Vagina (tissue), 2 donors: ENCODE measurements at regions not wholly inside any gene's neighbourhood (a gene's known extent, or its start where the extent isn't known, plus 50 kb on each side); places are given as distances from the start of the nearest gene placed in this dataset.

Experiments used
- DNase-seq, 2 donors: peaks; one replicate each; pipeline ENCODE4 v3.0.0-alpha.2; 2017; ENCODE audit errors: extremely low spot score in 2 of 2
- H3K27ac ChIP-seq: fragments of 200-600 bp; sonication (generic); one replicate; pipeline ENCODE4 v1.5.1; 2019
- H3K27me3 ChIP-seq: fragments of 200-600 bp; sonication (generic); one replicate; pipeline ENCODE4 v1.5.1; 2019
- H3K36me3 ChIP-seq, 2 donors: fragments of 200-600 bp; sonication (generic); one replicate each; pipeline ENCODE4 v1.5.1; 2017 to 2019
- H3K4me1 ChIP-seq: fragments of 200-600 bp; sonication (generic); one replicate; pipeline ENCODE4 v1.5.1; 2019
- H3K4me3 ChIP-seq, 2 donors: fragments of 200-600 bp; sonication (generic); 1 replicate in 1 of 2; 2 replicates in 1 of 2; pipeline ENCODE4 v1.5.1; 2016 to 2019
- H3K9me3 ChIP-seq: fragments of 200-600 bp; sonication (generic); one replicate; pipeline ENCODE4 v1.5.1; 2019
- POLR2A ChIP-seq, 2 donors: fragments of 450-650 bp; IDR thresholded peaks; one replicate each; pipeline ENCODE4 v1.6.1; 2017; ENCODE audit warnings: antibody characterized with exemption in 2 of 2, mild to moderate bottlenecking in 2 of 2, moderate library complexity in 2 of 2
- POLR2AphosphoS5 ChIP-seq, 2 donors: sonication (generic); formaldehyde crosslinking; IDR thresholded peaks; one replicate each; pipeline ENCODE4 v1.9.0; 2017; ENCODE audit warnings: antibody characterized with exemption in 2 of 2, mild to moderate bottlenecking in 2 of 2, low read depth in 1 of 2; ENCODE audit not compliant: insufficient read depth in 1 of 2
- intact Hi-C: fragments of 100-400 bp; cut with DNase I; formaldehyde crosslinking; loops from one replicate; pipeline ENCODE4 v1.15.1; 2023
- TF ChIP-seq, protein P1 (sequence below), 3 experiments: fragments of 450-650 bp in 2 of 3; fragments of 200-600 bp in 1 of 3; sonication (generic) in 1 of 3; IDR thresholded peaks; one replicate each; pipeline ENCODE4 v1.5.1; 2017 to 2019; ENCODE audit warnings: antibody characterized with exemption in 3 of 3, mild to moderate bottlenecking in 2 of 3, moderate library complexity in 2 of 3

DNA sequence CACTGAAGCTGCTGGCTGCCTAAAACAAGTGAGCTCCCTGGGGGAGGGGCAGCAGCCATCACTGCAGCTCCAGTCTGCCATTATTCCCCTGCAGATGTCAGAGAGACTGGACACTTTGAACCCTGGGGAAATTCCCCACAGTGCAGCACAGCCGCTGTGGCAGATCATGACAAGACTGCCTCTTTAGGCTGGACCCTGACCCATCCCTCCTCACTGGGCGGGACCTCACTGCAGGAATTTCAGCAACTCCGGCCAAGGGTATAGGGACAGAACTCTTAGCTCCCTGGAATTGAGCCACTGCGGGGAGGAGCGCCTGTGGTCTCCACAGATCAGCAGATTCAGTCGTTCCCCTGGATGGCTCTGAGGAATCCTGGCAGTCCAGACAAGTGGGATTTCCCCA lies 964.6 kb downstream of the BRINP3 start:
- H3K36me3 ChIP-seq, result no peaks in the 10 kb centered on the region
- intact Hi-C loops, result no loop called here
- H3K4me1 ChIP-seq, result no peaks in the 10 kb centered on the region
- H3K4me3 ChIP-seq, result no peak overlapping the region
- no peaks in the 10 kb centered on the region for H3K9me3 ChIP-seq
- no peaks in the 10 kb centered on the region for H3K27me3 ChIP-seq
- TF ChIP-seq POLR2AphosphoS5 (IDR thresholded peaks at IDR 0.05; ENCODE audit: insufficient read depth in 1 of 2, low read depth in 1 of 2), result no peak
- TF ChIP-seq POLR2A (IDR thresholded peaks at IDR 0.05), result no peak
- DNase-seq, result no peak
- no peak overlapping the region for H3K27ac ChIP-seq

DNA sequence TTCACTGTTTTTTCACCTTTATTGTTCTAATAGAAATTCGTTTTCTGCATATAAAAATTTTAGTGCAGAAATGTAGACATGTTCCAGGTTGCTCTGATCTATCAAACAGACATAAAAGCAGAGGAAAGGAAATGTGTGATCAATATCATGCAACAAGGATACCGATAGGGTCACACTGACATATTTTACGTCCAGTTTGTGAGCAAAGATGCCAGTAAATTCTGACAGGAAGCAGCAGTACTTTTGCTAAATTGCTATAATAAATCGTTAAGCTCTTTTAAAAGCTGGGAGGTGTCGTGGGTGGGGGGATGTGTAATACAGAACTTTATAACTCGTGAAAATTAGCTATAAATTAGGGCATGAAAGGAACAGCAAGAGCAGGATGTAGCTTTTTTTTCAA lies 955.2 kb downstream of the BRINP3 start:
- Histone ChIP-seq H3K9me3 (no peaks in the 10 kb centered on the region), H3K36me3 (no peaks in the 10 kb centered on the region), H3K4me3 (no peak overlapping the region), H3K27me3 (no peaks in the 10 kb centered on the region), H3K4me1 (no peaks in the 10 kb centered on the region), H3K27ac (no peak overlapping the region)
- intact Hi-C loops, result no loop called here
- TF ChIP-seq POLR2A (IDR thresholded peaks at IDR 0.05), result no peak
- TF ChIP-seq, protein P1, sequence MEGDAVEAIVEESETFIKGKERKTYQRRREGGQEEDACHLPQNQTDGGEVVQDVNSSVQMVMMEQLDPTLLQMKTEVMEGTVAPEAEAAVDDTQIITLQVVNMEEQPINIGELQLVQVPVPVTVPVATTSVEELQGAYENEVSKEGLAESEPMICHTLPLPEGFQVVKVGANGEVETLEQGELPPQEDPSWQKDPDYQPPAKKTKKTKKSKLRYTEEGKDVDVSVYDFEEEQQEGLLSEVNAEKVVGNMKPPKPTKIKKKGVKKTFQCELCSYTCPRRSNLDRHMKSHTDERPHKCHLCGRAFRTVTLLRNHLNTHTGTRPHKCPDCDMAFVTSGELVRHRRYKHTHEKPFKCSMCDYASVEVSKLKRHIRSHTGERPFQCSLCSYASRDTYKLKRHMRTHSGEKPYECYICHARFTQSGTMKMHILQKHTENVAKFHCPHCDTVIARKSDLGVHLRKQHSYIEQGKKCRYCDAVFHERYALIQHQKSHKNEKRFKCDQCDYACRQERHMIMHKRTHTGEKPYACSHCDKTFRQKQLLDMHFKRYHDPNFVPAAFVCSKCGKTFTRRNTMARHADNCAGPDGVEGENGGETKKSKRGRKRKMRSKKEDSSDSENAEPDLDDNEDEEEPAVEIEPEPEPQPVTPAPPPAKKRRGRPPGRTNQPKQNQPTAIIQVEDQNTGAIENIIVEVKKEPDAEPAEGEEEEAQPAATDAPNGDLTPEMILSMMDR (IDR thresholded peaks at IDR 0.05), result no peak
- TF ChIP-seq POLR2AphosphoS5 (IDR thresholded peaks at IDR 0.05; ENCODE audit: insufficient read depth in 1 of 2, low read depth in 1 of 2), result no peak
- DNase-seq, result no peak

DNA sequence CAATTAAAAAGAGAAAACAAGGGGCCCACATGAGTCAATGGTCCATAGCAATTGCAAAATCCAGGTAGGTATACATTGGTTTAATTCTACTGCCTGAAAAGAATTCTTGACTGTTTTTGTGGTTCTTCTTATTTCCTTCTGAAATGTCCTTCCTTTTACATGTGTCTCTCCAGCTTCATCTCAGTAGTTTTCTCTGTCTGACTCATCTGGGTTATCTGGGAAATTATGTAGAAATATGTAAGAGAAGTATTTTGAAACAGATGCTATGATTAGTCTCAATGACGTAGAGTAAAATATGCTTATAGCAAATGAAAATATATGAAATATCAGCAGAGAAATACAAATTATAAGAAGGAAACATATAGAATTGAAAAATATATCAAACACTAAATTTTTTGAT lies 953.2 kb downstream of the BRINP3 start:
- intact Hi-C loops, result no loop called here

DNA sequence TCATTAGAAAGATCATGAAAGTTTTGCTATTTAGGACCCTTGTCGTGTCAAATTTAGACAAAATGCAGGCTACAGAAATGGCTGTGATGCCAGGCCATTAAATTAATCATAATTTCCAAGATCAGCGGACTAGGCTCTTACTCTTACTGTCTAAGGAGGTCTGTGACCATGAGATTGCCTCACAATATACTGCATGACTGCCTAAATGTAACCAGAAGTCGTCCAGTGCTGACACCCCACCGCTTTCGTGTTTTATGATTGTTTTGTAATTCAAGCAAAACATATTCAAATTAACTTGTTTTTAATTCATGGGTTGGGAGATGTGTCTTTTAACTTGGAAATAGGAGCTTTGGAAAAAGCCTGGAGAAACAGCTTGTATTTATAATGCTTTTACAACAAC lies 947.5 kb downstream of the BRINP3 start:
- no peaks in the 10 kb centered on the region for H3K9me3 ChIP-seq
- no peak overlapping the region for H3K27ac ChIP-seq
- no peak for DNase-seq
- H3K4me3 ChIP-seq, result no peak overlapping the region
- H3K4me1 ChIP-seq, result no peaks in the 10 kb centered on the region
- TF ChIP-seq, protein P1 (IDR thresholded peaks at IDR 0.05), result no peak
- TF ChIP-seq POLR2AphosphoS5 (IDR thresholded peaks at IDR 0.05; ENCODE audit: insufficient read depth in 1 of 2, low read depth in 1 of 2) (no peak), POLR2A (IDR thresholded peaks at IDR 0.05) (no peak)
- no peaks in the 10 kb centered on the region for H3K27me3 ChIP-seq
- H3K36me3 ChIP-seq, result no peaks in the 10 kb centered on the region
- intact Hi-C loops, result no loop called here

More for the DNA sequence above, 953.2 kb downstream of the BRINP3 start:
- TF ChIP-seq POLR2A (IDR thresholded peaks at IDR 0.05) (no peak), POLR2AphosphoS5 (IDR thresholded peaks at IDR 0.05; ENCODE audit: insufficient read depth in 1 of 2, low read depth in 1 of 2) (no peak)
- TF ChIP-seq, protein P1 (IDR thresholded peaks at IDR 0.05), result no peak
- H3K36me3 ChIP-seq, result no peaks in the 10 kb centered on the region
- DNase-seq, result no peak
- H3K27me3 ChIP-seq, result no peaks in the 10 kb centered on the region
- no peaks in the 10 kb centered on the region for H3K4me1 ChIP-seq
- no peak overlapping the region for H3K4me3 ChIP-seq
- no peaks in the 10 kb centered on the region for H3K9me3 ChIP-seq
- H3K27ac ChIP-seq, result no peak overlapping the region

DNA sequence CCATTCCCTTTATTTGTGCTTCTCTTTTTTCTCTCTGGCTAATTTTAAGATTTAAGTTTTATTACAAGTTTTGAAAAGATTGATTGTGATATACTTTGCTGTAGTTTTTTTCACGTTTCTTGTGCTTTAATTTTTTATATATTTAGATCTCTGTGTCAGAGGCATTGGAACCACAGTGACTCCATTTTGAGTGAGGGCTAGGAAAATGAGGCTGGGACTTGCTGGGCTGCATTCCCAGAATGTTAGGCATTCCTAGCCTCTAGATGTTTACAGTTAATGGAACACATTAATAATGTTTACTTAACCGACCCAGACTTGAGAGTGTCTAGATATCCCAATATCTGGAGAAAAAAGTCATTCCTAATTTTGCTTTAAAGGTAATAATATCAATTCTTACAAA lies 939.4 kb downstream of the BRINP3 start:
- DNase-seq, result no peak
- no peaks in the 10 kb centered on the region for H3K9me3 ChIP-seq
- H3K4me1 ChIP-seq, result no peaks in the 10 kb centered on the region
- no peaks in the 10 kb centered on the region for H3K36me3 ChIP-seq
- H3K27ac ChIP-seq, result no peak overlapping the region
- TF ChIP-seq POLR2AphosphoS5 (IDR thresholded peaks at IDR 0.05; ENCODE audit: insufficient read depth in 1 of 2, low read depth in 1 of 2) (no peak), POLR2A (IDR thresholded peaks at IDR 0.05) (no peak)
- TF ChIP-seq, protein P1 (IDR thresholded peaks at IDR 0.05), result no peak
- H3K4me3 ChIP-seq, result no peak overlapping the region
- no peaks in the 10 kb centered on the region for H3K27me3 ChIP-seq
- intact Hi-C loops, result no loop called here
